Stimulated activated CD8-positive, alpha-beta memory T cell treated with anti-CD3 and anti-CD28 coated beads, Interleukin-7, amount 100 ng/mL, for 4 hours (primary cell): ENCODE measurements at regions not wholly inside any gene's neighbourhood (a gene's known extent, or its start where the extent isn't known, plus 50 kb on each side); places are given as distances from the start of the nearest gene placed in this dataset.

Experiments used
- DNase-seq, 2 donors: peaks; one replicate each; pipeline ENCODE4 v3.0.0-alpha.2; 2020; ENCODE audit warnings: low read depth in 2 of 2

DNA sequence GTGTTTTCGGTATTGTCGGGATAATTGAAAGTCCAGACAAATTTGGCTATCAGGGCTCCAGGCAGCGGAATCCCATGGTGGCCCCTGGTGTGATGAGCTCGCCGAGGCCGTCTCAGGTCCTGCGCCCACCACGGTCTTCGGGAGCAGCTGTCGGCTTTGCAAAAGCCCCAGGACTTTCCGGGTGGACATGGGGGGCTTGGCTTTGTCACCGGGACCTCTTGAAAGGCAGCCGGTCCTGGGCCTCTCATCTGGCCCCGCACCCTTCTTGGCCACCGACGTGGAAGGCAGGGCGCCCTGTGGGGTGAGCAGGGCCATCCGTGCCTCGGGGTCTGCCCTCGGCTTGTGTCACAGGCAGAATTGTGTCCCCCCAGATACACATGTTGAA is 87.1 kb upstream of the ACTRT2 start:
- DNase-seq: no peak

DNA sequence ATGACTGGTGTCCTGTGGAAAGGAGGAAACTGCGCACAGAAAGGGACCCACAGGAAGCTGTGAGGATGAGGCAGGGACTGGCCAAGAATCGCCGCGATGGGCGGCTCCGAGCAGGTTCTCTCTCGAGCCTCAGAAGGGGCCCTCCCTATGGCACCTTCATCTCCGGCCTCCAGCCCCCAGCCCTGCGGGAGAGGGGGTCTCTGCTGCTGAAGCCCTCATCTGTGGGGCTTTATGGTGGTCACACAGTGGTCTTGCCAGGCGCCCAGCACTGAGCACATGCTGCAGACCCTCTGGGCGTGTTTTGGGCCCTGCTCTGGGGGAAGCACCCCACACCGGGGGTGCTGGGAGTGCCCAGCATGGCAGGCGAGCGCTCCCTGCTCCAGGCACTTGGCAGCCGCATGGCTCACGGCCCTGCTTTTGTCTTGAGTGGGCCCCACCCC is 86.6 kb upstream of the ACTRT2 start:
- no peak for DNase-seq

- DNase-seq: no peak
Observed at GRCh38 chr1:2935184-2935583, 86.1 kb upstream of the ACTRT2 start.

- DNase-seq: no peak
Observed at GRCh38 chr1:2935751-2936390, 85.4 kb upstream of the ACTRT2 start.

DNA sequence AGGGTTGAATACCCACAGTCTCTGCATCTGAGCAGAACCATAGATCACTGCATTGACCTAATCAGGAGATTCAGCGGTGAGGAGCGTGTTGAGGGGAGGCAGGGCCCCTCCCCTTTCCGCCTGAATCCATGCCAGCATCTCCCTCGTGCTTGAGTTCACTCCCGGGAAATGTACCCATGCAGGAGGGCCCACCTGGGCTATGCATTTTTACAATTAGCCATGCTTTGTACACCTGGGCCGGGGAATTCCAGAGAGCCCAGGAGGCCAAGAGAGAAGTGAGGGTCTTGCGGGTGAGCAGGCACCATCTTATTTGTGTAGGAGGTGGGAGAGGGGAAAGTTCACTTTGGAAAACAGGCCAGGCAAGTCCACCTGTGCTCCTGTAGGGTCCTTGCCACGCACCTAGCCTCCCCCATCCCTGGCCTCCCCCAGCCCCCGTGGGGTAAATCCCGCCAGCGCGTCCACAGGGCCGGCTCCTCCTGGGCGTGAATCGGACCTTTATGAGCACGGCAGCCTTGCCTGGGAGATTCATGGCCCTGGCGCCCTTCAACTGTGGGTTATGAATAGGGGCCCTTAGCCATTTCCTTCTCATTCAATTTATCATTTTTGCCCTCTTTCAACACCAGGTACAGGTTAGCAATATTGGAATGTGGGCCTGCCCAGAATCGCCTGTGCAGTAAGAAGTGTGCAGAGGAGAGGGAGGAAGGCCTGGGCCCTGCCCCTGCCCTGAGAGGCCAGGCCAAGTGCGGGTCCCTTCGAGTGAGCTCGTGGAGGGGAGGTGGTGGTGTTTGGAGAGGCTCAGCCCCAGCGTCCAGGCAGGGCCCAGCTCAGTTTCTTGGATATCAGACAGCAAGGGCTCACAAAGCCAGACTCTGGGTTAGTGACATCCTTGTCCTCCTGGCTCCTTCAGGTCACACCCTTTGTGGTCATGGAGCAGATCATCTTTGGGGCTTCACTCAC is 84.4 kb upstream of the ACTRT2 start:
- DNase-seq: no peak

DNA sequence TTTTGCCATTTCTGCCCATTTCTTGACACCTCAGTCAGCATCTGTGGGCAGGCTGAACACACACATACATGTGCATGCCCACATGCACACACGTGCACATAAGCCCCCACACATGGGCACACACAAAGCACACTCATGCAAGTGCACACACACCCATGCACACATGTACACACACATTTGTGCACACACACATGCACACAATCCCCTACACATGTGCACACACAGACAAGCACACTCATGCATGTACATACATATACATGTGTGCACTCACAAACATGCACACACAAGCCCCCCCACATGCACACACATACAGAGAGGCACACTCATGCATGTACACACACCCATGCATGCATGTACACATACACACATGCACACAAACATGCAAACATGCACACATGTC is 83.5 kb upstream of the ACTRT2 start:
- no peak for DNase-seq

DNA sequence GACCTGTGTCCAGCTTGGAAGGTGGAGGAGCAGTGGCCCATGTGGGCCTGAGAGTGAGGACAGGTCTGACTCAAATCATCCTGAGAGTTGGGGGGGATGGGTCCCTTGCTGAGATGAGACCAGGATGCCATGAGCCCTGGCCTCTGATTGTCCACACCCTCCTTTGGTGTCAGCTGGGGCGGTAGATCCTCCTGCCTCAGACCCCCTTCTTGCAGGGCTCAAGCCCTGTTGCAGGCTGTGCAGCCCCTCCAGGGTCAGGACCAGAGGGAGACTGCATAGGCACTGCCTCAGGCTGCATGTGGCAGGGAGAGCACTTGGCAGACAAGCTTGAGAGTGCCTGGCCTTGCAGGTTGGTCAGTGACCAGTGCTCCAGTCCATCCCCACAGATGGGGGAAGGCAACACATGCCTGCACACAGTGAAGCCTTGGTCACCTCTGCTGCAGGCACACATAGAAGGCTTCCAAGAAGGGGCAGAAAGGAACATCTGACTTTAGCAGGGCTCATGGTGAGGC is 82.2 kb upstream of the ACTRT2 start:
- DNase-seq: no peak

DNA sequence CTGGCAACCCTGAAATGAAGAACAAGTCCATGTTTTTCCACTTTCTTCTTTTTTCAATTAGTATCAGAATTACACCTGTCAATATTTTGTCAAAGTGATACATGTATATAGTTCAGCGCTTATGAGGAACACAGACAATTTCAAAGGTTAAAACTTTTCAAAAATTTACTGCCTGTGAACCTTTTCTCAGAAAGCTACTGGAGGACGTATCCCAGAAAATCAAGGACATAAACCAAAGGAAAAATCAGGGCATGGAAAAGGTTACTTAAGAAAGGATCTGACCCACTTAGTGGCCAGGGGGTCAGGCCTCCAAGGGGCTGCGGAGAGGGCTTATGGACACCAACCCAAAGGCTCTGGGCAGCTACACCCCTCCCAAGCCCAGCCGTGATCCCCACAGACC is 81.1 kb upstream of the ACTRT2 start:
- DNase-seq: no peak

GRCh38 chr1:2941040-2941439 is 80.2 kb upstream of the ACTRT2 start:
- DNase-seq: no peak

- no peak for DNase-seq
Observed at GRCh38 chr1:2941907-2942306, 79.4 kb upstream of the ACTRT2 start.

DNA sequence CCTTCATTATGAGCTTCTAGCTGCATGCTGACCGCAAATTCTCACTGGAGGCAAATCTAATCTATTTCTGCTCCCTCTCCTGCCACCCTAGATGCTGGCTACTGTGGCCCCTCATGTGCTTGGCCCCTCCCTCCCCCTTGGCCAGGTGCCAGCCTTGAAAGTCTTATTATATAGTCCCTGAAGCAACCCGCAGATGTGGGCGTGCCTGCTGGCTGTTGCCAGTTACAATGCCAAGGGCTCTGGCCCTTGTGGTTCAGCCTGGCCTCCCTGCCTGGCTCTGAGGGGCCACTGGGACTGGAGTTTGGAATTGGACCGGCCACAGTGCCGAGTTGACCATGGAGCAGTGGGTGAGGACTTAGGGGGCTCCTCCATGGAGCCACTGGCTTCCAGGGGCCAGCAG is 78.9 kb upstream of the ACTRT2 start:
- no peak for DNase-seq

- no peak for DNase-seq
Observed at GRCh38 chr1:2943686-2944260, 77.5 kb upstream of the ACTRT2 start.

GRCh38 chr1:2944705-2945104 is 76.6 kb upstream of the ACTRT2 start:
- no peak for DNase-seq

- DNase-seq: no peak
Observed at GRCh38 chr1:2945821-2946231, 75.4 kb upstream of the ACTRT2 start.

DNA sequence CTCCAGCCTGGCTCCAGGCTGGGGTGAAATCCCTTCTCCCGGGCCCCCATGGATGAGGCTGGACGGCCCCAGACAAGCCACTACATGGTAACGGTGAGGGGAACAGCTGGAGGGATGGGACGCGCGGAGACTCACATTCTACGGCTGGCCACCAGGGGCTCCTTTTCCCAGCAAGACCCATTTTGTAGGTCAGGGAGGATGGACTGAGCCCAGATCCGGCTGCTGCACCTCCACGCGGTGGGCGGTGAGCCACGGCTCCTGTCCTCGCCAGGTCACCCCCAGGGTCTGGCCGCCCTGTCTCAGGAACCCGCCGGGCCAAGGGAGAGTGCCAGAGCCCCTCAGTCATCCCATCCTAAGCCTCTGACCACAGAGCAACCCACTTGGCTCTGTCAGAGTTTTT is 75.0 kb upstream of the ACTRT2 start:
- no peak for DNase-seq

DNA sequence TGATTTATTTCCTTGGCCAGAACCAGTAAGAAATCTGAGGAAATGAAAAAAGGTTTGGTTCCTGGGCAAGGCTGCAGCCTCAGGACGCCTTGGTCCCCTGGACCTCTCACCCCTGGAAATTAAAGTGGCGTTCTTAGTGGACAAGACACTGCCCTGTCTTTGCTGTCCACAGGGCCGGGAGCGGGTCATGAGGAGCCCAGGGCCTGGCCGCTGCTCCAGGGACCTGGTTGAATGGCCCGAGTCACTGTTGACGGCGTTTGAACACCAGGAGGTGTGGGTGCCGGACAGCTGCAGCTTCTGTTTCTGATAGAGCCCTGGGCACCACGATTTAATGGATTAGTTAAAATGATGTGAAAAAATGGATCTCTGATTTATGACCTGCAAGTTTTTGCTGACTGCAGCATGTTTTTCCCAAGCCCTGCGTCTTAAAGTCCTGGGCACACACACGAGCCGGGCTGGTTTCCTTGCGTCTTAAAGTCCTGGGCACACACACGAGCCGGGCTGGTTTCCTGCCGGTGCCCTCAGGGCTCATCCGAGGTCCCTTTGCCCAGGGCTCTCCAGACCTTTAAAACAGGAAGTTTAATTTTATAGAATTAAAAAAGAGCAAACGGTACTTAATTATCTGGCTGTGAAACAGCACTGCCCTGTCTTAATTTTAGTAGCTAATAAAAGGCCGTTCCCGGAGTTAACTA is 74.1 kb upstream of the ACTRT2 start:
- no peak for DNase-seq

GRCh38 chr1:2948001-2948750 is 73.1 kb upstream of the ACTRT2 start:
- no peak for DNase-seq

- DNase-seq: no peak
Observed at GRCh38 chr1:2948751-2949680, 72.3 kb upstream of the ACTRT2 start.

DNA sequence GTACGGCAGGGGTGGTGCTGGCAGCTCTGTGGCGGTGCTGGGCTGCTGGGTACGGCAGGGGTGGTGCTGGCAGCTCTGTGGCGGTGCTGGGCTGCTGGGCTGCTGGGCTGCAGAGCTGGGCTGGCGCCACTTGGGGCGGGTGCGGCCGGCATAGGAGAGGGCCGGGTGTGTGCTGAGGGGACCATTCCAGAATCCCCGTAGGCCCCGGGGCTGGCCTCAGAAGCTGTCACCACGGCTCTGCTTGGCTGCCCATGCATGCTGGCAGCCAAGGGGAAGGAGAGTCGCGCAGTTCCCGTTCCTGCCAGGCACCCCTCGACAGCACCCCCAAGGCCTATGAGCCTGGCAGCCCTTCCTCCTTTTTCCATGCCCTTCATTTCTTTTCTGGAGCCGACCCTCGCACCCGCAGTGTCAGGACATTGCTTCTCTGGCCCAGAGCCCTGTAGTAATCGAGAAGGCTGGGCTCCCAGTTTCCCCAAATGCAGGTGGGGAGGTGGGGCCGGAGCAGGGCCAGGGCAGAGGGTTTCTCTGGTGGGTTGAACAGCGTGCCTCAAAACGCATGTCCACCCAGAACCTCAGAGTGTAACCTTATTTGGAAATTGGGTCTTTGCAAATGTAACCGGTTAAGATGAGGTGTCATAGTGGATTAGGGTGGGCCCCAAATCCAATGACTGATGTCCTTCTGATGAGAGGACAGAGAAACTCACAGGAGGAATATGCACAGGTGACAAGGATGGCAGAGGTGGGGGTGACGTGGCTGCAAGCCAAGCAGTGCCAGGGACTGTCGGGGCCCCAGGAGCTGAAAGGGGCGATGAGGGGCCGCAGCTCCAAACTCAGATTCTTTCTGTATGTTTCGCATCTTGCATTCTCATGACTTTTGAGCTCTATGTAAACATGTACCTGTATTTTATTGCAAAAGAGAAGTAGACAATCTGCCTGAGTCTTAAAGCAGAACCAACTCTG is 71.0 kb upstream of the ACTRT2 start:
- DNase-seq: no peak
